ENCODE measurements at regions not wholly inside any gene's neighbourhood (a gene's known extent, or its start where the extent isn't known, plus 50 kb on each side); places are given as distances from the start of the nearest gene placed in this dataset.
A peak's percentile ranks its signal among the peaks of the same experiment; 100 is the strongest.

- DNase-seq (ENCODE audit: low spot score) (no peak), ATAC-seq (ENCODE audit: insufficient number of reproducible peaks, low FRiP score, low read depth) (no peak)
Measured at GRCh38 chr6:170459451-170459850, 93.7 kb downstream of the PSMB1 start.

GRCh38 chr6:170456886-170457698 lies 96.0 kb downstream of the PSMB1 start:
- ATAC-seq (ENCODE audit: insufficient number of reproducible peaks, low FRiP score, low read depth) (no peak), DNase-seq (ENCODE audit: low spot score) (no peak)
- H3K4me3 ChIP-seq: no peak overlapping the region
- H3K36me3 ChIP-seq: no peaks in the 10 kb centered on the region
- H3K4me1 ChIP-seq (ENCODE audit: control insufficient read depth in 1 of 2, low read depth in 2 of 2): no peaks in the 10 kb centered on the region
- H3K27ac ChIP-seq: no peak overlapping the region
- no peaks in the 10 kb centered on the region for H3K9me3 ChIP-seq
- H3K27me3 ChIP-seq (replicated peaks; ENCODE audit: insufficient read depth): no peaks in the 10 kb centered on the region
- no peak for TF ChIP-seq CTCF (IDR thresholded peaks at IDR 0.05)

More at GRCh38 chr6:170459451-170459850, 93.7 kb downstream of the PSMB1 start:
- H3K27ac ChIP-seq: no peak overlapping the region
- H3K4me3 ChIP-seq: peak overlapping the region; percentile 58
- H3K27me3 ChIP-seq (replicated peaks; ENCODE audit: insufficient read depth): no peaks in the 10 kb centered on the region
- no peaks in the 10 kb centered on the region for H3K36me3 ChIP-seq
- H3K9me3 ChIP-seq: no peaks in the 10 kb centered on the region
- no peaks in the 10 kb centered on the region for H3K4me1 ChIP-seq (ENCODE audit: control insufficient read depth in 1 of 2, low read depth in 2 of 2)
- TF ChIP-seq CTCF (IDR thresholded peaks at IDR 0.05): no peak

Measured in thoracic aorta (tissue), 2 donors.